ENCODE measurements at regions not wholly inside any gene's neighbourhood (a gene's known extent, or its start where the extent isn't known, plus 50 kb on each side); places are given as distances from the start of the nearest gene placed in this dataset.
A peak's percentile ranks its signal among the peaks of the same experiment; 100 is the strongest.

DNA sequence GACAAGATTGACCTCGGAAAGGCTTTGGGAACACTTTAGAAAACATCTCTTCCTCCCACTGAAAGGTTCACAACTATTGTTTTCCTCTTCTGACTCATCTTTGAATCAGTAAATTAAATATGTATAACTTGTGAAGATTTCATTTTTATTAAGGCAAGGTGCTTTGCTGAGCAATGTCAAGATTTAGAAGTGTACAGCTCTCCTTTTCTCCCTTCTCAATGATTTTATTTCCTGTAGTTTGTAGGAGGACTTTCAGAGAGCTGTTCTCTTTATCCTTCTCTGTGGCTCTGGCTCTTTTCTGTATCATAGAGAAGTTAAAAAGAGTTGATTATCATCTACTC lies 594.2 kb downstream of the METTL15 start:
- Histone ChIP-seq H3K4me1 (ENCODE audit: insufficient read depth, low read length, poor library complexity, severe bottlenecking) (no peaks in the 10 kb centered on the region), H3K9me3 (ENCODE audit: insufficient read depth, low read depth, low read length) (no peaks in the 10 kb centered on the region), H3K27me3 (ENCODE audit: insufficient read depth, low read length, poor library complexity, severe bottlenecking) (no peaks in the 10 kb centered on the region), H2AFZ (ENCODE audit: low read length) (no peak overlapping the region), H3K9ac (ENCODE audit: low read depth, low read length, poor library complexity, severe bottlenecking) (no peak overlapping the region), H3K36me3 (ENCODE audit: insufficient read depth, low read length) (no peaks in the 10 kb centered on the region), H4K20me1 (ENCODE audit: insufficient read depth, low read length, poor library complexity, severe bottlenecking) (no peaks in the 10 kb centered on the region), H3K79me2 (ENCODE audit: insufficient read depth, low read length) (no peaks in the 10 kb centered on the region), H3K9me2 (replicated peaks; ENCODE audit: low read depth, low read length) (no peaks in the 10 kb centered on the region), H3F3A (ENCODE audit: low read depth) (no peaks in the 10 kb centered on the region), H3K4me3 (ENCODE audit: low read length, poor library complexity, severe bottlenecking) (no peak overlapping the region), H3K4me2 (ENCODE audit: low read depth, low read length, poor library complexity, severe bottlenecking) (no peak overlapping the region)
- TF ChIP-seq, protein P1, sequence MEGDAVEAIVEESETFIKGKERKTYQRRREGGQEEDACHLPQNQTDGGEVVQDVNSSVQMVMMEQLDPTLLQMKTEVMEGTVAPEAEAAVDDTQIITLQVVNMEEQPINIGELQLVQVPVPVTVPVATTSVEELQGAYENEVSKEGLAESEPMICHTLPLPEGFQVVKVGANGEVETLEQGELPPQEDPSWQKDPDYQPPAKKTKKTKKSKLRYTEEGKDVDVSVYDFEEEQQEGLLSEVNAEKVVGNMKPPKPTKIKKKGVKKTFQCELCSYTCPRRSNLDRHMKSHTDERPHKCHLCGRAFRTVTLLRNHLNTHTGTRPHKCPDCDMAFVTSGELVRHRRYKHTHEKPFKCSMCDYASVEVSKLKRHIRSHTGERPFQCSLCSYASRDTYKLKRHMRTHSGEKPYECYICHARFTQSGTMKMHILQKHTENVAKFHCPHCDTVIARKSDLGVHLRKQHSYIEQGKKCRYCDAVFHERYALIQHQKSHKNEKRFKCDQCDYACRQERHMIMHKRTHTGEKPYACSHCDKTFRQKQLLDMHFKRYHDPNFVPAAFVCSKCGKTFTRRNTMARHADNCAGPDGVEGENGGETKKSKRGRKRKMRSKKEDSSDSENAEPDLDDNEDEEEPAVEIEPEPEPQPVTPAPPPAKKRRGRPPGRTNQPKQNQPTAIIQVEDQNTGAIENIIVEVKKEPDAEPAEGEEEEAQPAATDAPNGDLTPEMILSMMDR (conservative IDR thresholded peaks at IDR 0.05; ENCODE audit: low read length), result no peak
- TF ChIP-seq EZH2phosphoT487 (IDR thresholded peaks at IDR 0.05; ENCODE audit: borderline replicate concordance), result no peak

DNA sequence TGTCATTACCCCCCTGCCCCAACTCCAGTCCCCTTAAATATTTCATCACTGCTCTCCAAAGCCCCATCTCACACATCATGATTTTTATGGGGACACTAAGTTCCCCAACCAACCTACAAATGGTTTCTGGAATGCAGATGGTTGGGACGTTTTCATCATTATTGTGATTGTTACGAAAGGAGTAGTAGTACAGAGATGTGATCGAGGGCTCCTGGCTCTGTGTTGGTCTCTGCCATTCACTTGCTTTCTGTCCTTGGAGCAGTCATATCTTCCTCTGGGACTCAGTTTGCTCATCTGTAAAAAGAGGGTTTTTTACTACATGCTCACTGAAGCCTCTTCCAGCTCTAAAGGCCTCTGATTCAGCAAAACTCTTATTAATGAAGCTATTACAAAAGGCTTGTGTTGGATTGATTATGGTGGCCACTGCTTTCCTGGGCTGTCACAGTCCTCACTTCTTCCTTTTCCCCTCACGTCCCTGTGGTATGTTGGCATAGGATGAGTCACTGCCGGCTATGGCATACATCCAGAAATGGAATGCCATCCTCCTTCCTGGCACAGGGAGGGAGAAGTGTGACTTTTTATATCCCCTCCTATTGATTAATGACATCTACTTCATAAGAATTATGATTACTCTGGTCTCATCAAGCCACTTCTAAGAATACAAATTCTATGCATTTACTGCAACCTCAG lies 593.7 kb downstream of the METTL15 start:
- Histone ChIP-seq H4K20me1 (ENCODE audit: insufficient read depth, low read length, poor library complexity, severe bottlenecking) (no peaks in the 10 kb centered on the region), H2AFZ (ENCODE audit: low read length) (no peak overlapping the region), H3K4me2 (ENCODE audit: low read depth, low read length, poor library complexity, severe bottlenecking) (no peak overlapping the region), H3F3A (ENCODE audit: low read depth) (no peaks in the 10 kb centered on the region), H3K9me3 (ENCODE audit: insufficient read depth, low read depth, low read length) (no peaks in the 10 kb centered on the region), H3K36me3 (ENCODE audit: insufficient read depth, low read length) (no peaks in the 10 kb centered on the region), H3K9ac (ENCODE audit: low read depth, low read length, poor library complexity, severe bottlenecking) (no peak overlapping the region), H3K4me1 (ENCODE audit: insufficient read depth, low read length, poor library complexity, severe bottlenecking) (no peaks in the 10 kb centered on the region), H3K4me3 (ENCODE audit: low read length, poor library complexity, severe bottlenecking) (no peak overlapping the region), H3K9me2 (replicated peaks; ENCODE audit: low read depth, low read length) (no peaks in the 10 kb centered on the region), H3K79me2 (ENCODE audit: insufficient read depth, low read length) (no peaks in the 10 kb centered on the region), H3K27me3 (ENCODE audit: insufficient read depth, low read length, poor library complexity, severe bottlenecking) (no peaks in the 10 kb centered on the region)
- no peak for TF ChIP-seq EZH2phosphoT487 (IDR thresholded peaks at IDR 0.05; ENCODE audit: borderline replicate concordance)
- TF ChIP-seq, protein P1 (conservative IDR thresholded peaks at IDR 0.05; ENCODE audit: low read length), result no peak

DNA sequence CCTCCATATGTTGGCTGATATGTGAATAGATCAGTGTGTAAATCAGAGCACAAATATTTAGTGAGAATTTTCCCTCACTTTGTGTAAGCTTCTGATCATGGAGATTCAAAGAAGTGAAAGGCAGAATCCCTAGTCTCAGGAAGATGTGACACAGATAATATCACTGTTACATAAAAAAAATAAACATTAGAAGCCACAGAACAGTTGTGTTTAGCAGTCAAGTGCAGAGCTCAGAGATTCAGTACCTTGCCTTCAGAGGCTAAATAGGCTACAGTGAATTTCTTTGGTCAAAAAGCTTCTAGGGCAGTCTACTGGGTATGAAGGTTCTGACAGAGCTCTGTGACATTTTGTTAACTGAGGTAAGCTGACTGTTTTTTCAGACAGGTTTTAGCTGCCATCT lies 591.5 kb downstream of the METTL15 start:
- Histone ChIP-seq H3K4me1 (ENCODE audit: insufficient read depth, low read length, poor library complexity, severe bottlenecking) (no peaks in the 10 kb centered on the region), H3K36me3 (ENCODE audit: insufficient read depth, low read length) (no peaks in the 10 kb centered on the region), H3K4me3 (ENCODE audit: low read length, poor library complexity, severe bottlenecking) (no peak overlapping the region), H3K79me2 (ENCODE audit: insufficient read depth, low read length) (no peaks in the 10 kb centered on the region), H3K9me3 (ENCODE audit: insufficient read depth, low read depth, low read length) (no peaks in the 10 kb centered on the region), H3F3A (ENCODE audit: low read depth) (no peaks in the 10 kb centered on the region), H3K9ac (ENCODE audit: low read depth, low read length, poor library complexity, severe bottlenecking) (no peak overlapping the region), H2AFZ (ENCODE audit: low read length) (0 out of 2 replicates have a peak overlapping the region, but pooled peaks have one; percentile 5), H4K20me1 (ENCODE audit: insufficient read depth, low read length, poor library complexity, severe bottlenecking) (no peaks in the 10 kb centered on the region), H3K4me2 (ENCODE audit: low read depth, low read length, poor library complexity, severe bottlenecking) (no peak overlapping the region), H3K27me3 (ENCODE audit: insufficient read depth, low read length, poor library complexity, severe bottlenecking) (no peaks in the 10 kb centered on the region), H3K9me2 (replicated peaks; ENCODE audit: low read depth, low read length) (no peaks in the 10 kb centered on the region)
- TF ChIP-seq, protein P1 (conservative IDR thresholded peaks at IDR 0.05; ENCODE audit: low read length), result no peak
- TF ChIP-seq EZH2phosphoT487 (IDR thresholded peaks at IDR 0.05; ENCODE audit: borderline replicate concordance), result no peak

Measured in Loucy (cell line).